NCI-H226 (cell line): ENCODE measurements at regions not wholly inside any gene's neighbourhood (a gene's known extent, or its start where the extent isn't known, plus 50 kb on each side); places are given as distances from the start of the nearest gene placed in this dataset.

Experiments used
- DNase-seq: peaks from one replicate; pipeline ENCODE4 v3.0.0-alpha.2; 2015

DNA sequence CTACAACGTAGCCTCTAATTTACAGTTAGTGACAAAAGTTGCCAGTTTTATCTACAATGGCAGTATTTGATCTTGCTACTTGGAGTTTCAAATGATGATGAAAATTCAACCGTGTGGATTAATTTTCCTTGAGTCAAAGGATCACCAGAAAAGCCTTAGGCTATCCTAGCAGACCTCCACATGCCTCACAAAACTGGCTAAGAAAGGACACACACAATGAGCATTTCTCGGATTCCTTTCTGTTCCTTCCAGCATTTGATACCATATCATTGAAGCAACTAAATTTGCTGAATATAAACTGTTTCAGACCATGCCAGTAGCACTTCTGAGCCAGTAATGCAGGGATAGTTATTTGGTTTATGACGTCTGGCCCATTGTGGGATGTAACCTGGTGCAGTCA lies 587.4 kb upstream of the MDFIC2 start:
- DNase-seq = no peak

DNA sequence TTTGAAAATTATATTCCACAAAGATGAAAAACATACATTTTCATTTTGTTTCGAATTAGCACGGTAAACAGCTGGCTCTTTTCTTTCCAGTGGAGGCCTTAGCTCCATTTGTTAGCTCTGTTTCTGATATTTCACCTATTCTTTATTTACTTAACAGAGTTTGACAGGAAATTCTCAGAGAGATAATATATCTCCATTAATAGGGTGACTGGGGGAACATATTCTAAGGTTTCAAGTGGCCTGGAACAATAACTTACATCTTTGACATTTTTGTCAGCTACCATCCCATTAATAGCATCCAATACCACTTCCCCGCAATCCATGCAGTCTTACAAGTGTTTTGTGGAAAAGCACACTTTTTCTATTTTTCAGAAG lies 577.6 kb upstream of the MDFIC2 start:
- DNase-seq = no peak

DNA sequence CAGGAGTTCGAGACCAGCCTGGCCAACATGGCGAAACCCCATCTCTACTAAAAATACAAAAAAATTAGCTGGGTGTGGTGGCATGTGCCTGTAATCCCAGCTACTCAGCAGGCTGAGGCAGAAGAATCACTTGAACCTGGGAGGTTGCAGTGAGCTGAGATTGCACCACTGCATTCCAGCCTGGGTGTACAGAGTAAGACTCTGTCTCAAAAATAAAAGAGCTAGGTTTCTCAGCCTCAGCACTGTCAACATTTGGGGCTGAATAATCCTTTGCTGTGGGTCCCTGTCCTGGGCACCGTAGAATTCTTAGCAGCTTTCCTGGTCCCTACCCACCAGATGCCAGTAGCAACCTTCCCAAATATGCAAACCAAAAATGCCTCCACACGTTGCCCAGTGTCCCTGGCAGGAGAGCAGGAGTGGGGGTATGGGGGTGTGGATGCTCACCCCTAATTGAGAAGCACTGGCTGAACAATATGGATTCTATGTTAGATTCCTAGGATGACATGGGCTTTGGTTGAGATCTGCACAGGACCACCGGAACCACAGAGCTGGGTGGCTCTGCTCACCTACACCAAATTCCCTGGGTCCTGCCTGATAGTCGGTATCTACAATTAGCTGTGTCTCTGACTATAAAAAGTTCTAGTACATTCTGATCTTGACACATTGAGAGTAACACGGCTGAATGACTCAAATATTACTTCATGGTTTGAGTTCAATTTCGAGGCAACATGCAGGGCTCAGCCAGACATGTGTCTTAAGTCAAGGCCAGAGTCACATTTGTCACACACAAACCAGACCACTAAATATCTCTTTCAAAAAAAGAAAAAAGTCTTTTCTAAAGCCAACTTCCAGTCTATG lies 577.0 kb upstream of the MDFIC2 start:
- DNase-seq = no peak

DNA sequence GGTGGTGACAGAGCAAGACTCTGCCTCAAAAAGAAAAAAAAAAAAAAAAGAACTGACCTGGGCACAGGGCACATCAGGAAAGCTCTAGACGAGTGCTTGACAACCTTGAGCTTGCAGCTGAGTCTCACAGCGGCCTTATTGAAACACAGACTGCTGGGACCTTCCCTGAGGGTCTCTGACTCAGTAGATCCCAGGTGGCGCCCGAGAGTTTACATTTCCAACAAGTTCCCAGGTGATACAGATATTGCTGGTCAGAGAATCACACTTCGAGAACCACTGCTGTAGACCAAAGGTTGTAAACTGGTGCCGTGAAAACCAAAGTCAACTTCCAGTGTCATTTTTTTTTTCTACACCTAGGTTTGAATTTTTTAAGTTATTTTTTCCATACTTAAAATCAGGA lies 573.2 kb upstream of the MDFIC2 start:
- DNase-seq = no peak

DNA sequence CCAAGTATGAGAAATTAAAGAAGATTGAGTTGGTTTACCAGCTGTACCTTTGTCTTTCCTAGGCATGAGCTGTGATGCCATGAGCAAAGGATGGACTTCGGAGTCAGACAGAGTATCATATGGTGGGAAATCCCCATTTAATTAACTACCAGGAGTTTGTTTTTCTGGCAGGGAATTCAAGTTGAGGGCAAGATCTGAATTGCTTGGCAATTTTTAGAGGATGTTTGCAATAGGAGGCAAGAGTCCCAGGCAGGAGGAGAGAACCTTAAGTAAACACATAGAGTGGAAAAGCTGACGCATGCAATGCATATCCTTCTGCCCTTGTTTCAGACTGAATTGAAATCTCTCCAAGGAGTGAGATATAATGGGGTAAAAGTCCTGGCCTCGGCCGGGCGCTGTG lies 569.7 kb upstream of the MDFIC2 start:
- DNase-seq = no peak

DNA sequence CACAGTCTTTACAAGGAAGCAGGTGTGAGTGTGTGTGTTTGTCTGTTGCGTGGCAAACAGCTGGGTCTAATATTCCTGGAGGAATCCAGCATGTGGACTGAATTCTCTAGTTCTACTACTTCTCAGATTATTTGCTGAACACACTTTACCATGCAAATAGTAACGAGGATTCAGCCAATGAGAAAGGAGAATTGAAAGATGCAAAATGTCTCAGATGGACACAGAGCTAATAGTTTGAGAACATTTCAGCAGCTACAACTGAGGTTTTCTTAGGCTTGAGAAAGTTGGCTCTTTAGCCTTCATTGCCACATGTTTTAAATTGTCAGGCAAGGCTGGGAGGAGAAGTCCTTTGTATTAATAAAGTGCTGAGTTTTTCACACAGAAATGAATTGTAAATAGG lies 568.0 kb upstream of the MDFIC2 start:
- no peak for DNase-seq

DNA sequence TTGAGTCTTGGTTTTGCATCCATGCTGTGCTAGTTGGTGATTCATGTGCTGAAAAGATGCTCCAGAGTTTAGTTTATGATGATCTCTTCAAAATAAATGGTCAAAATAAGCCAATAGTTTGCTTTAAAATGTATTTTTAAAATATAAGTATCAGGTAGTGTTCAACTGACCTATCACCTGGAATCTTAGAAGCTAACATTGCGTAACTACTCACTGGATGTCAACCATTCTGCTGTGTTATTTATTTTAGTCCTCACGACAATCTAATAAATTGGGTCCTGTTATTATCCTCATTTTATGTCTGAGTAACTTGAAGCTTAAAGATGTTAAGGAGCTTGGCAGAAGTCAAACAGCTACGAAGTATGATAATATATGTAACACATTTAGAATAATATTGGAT lies 563.7 kb upstream of the MDFIC2 start:
- DNase-seq = no peak

DNA sequence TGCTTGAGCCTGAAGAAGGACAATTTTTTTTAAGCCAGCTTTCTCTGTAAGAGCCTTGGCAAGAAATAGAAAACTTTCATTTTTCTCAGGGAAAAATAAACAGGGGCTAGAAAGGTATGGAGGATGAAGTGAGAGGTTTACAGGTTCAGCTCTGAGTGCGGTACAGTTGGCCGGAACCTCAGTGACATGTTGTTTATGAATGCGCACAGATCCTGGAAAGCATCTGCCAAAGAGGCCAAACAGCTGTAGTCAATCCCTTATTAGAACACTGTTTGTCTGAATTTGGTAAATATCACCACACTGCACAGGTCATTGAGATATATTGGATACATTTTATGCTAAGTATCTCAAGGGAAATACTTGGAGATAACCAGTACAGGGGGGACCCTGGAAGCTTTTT lies 561.8 kb upstream of the MDFIC2 start:
- no peak for DNase-seq

DNA sequence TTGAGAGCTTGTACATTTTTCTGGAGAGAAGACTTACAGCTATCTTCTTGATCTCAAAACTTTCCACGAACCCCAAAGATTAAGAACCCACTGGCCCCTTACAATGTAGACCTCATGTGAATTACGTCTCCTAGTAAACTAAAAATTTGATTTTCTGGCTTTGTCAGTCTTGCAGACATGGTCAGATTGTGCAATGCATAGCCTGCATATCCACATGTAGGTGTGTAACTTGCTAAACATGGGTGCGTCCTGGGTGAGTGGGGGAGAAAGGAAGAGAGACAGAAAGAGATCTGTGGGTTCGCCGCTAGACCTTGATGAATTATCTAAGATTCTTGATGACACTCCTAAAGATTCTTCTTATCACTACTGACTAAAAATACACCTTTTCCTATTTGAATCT lies 561.2 kb upstream of the MDFIC2 start:
- DNase-seq = no peak

DNA sequence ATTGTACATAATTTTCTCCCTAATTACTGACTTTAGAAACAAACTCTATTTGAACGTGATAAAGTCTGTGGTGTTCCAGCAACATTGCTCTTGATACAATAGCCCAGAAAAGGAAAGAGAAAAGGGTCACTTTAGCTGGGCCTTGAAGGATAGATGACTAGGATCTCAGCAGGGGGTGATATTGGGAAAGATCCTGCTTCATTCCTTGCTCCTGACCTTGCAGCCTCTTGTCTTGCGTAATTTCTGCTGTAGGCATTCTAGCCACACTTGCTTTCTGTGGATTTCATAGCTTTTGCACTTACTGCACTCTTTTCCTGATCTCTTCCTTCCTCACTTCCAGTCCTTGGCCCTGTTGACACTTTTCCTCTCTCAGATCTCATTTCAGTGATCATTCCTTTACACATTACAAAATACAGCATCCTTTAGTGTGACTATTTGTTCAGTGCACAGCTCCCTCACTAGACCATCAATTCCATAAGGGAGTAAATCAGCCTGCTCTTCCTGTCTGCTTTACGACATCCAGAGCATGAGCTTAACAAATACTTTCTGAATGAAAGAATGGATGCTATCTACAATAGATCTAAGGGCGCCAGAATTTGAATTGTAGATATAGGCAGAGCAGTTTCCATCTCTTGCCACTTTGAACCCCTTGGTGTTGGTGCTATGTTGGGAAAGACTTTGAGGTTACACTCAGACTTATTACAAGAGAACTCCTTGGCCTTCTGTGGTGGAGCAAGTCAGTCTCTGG lies 559.6 kb upstream of the MDFIC2 start:
- peak; percentile 60 for DNase-seq

DNA sequence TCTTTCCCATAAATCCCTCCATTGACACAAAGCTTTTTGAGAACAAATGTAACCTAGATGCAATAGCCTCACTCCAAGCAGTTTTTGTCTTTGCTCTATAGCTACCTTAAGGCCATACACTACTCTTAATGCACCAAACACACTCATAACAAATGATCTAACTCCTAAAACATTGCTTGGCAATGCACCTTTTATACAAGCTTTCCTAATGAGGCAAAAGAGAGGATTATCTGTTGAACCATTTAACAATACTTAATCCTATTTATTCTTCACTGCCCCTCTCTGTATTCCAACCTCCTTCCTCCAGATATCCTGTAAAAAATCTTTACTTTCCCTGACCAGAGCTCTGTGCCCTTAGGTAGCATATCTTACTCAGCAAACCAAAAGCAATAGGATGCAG lies 558.1 kb upstream of the MDFIC2 start:
- DNase-seq = no peak

DNA sequence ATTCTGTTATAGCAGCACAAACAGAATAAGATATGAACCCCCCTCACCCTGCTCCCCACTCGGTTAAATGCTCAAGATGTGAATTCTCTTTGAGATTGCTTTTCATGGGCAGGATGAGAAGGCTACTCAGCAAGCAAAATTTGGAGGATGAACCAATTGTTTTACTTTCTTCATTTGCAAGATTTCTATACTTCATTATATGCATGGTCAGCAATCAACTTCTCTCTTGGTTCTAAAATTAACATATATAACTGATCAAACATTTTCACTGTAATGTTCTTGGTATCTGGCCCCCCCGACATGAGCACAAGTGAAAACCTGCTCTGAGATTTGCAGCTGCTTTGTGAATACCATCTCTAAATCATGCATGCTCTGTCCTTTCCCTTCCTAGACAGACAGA lies 556.1 kb upstream of the MDFIC2 start:
- DNase-seq = no peak

DNA sequence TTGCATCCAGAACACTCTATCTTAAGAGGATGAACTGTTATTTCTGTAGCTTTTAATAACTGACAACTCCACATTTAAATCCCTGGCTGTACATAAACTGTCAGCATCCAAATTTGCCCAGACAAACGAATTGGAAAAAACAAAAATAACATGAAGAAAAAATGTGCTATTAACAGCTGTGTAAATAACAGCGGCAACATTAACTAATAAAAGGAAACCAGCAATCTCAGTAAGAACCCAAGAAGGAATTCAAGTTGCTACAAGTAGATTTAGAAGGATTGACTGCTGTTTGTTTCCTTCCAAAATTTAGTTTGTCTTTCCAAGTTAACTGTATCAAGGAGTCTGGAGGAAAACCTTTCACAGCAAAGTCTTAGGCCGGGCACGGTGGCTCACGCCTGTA lies 550.6 kb upstream of the MDFIC2 start:
- DNase-seq = no peak

DNA sequence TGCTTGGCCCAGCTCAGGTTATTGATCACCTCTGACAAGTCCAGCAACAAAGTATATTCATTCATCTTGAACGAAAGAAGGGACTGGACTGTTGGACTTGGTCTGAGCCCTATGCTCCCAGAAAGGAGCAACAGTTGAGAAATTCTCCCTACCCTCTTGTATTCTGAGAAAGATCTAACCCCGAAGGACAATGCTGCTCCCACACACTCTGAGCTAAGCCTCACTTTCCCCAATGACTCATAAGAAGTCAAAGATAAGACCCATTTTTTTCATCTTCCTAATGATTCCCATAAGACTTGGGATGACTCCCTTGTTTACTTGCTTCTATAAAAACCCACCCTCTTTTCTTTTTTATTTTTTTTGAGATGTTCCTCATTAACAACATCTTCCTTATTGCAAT lies 549.4 kb upstream of the MDFIC2 start:
- DNase-seq = peak; percentile 33

DNA sequence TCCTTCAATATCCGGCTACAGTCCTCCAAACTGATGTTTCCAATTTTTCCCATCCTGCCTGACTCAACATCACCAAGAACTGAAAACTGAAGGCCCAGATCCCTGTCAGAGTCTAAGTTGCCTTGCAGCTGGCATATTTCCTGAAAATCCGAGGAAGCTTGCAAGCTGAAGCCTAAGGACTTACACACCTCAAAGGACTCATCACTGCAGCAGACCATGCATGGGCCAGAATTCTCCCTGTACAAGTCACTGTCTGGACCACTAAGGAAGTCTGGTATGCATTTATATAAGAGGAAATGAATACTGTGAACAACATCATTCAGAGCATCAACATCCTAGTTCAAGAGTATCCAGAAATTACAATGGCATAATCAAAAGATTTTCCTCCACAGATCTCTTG lies 548.8 kb upstream of the MDFIC2 start:
- no peak for DNase-seq

DNA sequence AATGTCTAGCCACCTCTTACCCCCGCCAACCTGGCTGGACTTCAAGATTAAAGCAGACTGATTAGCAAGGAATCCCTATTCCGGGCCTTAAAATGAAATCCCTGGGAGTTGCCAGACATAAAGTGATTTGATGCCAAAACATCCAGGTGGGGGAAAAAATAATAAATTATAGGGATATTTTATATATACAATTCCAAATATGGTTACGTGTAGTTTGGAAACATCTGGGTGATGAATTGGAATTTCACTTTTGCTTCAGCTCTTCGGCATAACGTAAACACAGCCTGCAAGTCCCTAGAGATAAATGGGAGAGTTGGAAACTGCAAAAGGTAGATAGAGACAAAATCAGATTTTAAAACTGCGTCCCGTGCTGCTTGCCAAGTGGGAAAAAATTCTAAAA lies 545.5 kb upstream of the MDFIC2 start:
- DNase-seq = no peak

DNA sequence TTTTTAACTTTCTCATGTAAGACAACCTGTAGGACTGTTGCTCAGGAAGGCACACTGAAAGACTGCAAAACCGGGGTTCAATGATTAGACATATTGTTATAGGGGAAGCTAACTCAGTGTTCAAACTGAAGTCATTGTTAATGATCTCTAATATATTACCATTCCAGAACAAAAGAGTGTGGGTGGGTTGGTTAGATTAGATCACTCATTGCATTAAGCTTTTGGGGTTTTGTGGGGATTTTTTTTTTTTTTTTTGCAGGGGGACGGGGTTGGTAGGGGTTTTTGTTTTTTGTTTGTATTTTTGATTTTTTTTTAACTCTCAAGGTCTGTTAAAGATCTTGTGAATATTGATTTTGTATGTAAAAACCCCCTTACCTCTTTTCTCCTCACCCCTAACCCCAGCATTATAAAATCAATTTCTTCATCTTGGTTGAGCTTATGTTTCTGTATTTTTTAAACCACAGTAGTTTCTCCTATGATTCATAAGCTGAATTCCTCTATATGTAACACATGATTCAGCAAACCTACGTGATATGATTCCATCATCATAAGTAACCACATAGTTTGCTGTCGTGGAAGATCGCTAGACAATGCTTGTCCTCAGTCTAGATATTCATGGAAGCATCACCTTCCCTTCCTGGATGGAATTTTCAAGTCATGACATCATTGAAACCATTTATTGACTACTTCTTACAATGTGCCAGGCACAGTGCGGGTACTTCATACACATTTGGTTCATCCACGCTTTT lies 544.1 kb upstream of the MDFIC2 start:
- peak; percentile 76 for DNase-seq

DNA sequence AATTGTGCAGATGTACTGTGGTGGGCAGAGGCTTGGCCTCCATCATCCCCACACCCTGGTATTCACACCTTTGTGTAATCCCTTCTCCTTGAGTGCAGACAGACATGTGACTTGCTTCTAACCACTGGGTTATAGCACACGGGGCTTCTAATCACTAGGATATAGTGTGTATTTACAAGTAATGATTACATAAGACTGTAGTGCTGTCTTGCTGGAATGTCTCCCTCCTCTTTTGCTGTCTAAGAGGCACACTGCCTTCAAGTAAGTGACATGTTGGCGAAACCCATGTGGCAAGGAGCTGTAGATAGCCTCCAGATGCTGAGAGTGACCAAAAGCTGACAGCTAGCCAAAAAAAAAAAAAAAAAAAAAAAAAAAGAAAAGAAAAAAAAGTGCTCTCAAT lies 542.7 kb upstream of the MDFIC2 start:
- no peak for DNase-seq

DNA sequence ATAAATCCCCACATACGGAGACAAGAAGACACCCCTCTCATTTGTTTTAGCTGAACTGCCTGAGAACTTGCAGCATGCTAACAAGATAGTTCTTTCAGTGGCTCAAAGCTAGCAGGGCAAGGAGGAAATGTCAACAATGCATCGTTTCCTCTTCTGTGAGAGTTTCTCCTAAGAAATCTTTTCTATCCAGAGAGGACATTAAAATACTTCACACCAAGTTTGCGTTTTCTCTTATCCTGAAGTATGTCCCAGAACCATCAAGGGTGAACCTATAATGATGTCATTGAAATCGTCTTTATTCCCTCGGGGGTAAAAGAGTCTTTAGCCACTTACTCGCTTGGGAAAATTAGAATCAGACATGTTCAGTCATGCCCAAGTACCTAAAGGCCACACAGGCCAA lies 541.7 kb upstream of the MDFIC2 start:
- no peak for DNase-seq

DNA sequence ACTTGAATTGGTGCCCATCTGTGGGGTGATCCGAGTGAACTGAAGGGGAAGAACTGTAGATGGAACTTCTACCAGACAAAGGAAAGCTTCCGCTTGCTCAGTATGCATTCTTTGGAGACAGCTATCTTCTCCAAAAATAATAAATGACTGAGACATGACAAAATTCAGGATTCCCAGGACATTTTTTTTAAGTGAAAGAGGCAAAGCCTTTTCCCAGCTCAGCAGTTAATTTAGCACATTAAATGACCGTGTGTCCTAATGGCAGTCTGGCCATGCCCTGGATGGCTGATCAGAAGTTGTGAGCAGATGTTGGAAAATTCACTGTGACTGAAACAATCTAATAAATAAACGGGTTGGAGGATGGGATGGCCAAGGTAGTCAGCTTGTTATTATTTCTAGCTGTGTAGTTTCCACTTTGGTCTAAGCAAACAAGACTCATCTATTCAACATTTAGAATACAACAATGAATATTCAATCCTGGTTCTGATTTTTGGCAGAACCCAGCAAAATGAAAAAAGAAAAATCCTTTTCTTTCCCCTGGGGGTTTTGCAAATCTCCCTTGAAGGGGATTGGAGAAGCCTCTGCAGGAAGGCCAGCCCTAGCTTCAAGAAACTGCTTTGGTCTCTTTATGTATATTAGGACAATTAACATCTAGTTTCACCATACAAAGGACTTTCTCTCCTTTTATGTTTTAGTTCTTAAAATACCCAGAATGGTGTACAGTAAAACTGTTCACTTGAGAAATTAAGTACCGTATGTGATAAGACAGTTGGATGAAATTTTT lies 540.9 kb upstream of the MDFIC2 start:
- DNase-seq = no peak

DNA sequence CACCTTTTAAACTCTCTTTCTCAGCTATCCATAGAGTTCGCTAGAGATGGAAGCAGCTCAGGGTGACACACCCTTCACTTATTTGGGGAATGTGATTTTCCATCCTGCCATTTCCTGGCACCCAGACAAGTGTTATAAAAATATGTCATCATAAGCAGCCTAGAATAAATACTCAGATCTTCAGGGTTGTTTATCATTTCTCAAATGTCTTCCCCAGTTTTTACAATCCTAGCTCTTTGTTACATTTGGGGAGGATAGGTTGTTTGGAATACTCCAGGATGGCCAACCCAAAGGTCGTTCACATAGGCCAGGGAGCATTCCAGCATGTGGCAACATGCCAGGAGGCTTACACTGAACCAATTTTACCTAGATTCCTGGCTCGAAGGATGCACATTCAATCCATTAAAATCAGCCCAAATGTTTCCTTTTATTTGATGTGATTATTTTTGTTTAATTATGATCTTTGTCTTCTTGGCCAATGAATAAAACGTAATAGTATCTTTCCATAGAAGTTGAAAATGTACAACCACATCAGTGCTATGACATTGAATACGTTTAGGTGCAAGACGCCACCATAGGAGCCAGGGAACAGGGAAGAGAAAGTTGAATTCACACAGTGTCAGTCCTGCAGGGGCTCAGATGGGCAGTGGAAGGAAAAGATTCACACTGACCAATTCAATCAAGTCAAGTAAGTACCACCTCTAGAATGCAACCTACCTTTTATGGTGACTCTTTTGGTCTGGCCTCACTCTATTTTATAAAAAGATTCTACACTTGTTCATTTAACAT lies 537.7 kb upstream of the MDFIC2 start:
- peak; percentile 73 for DNase-seq
